SJSA1 (cell line): ENCODE measurements at regions not wholly inside any gene's neighbourhood (a gene's known extent, or its start where the extent isn't known, plus 50 kb on each side); places are given as distances from the start of the nearest gene placed in this dataset.

Source experiments
- DNase-seq, 2 experiments: peaks; one replicate each; pipeline ENCODE4 v3.0.0-alpha.2; 2015 to 2020; ENCODE audit warnings: low spot score in 2 of 2, low read depth in 1 of 2
- H3K27ac ChIP-seq: fragments of 250-450 bp; sonication (Bioruptor Pico); 2 replicates; pipeline ENCODE4 v1.5.1; 2020; ENCODE audit warnings: mild to moderate bottlenecking, moderate library complexity
- H3K27me3 ChIP-seq: fragments of 250-450 bp; sonication (Bioruptor Pico); replicated peaks from 2 replicates; pipeline ENCODE4 v1.5.1; 2020; ENCODE audit warnings: mild to moderate bottlenecking, moderate library complexity
- H3K36me3 ChIP-seq: fragments of 250-450 bp; sonication (Bioruptor Pico); 2 replicates; pipeline ENCODE4 v1.5.1; 2020; ENCODE audit warnings: mild to moderate bottlenecking
- H3K4me1 ChIP-seq: fragments of 250-450 bp; sonication (Bioruptor Pico); replicated peaks from 2 replicates; pipeline ENCODE4 v1.6.1; 2021; ENCODE audit warnings: mild to moderate bottlenecking
- H3K4me3 ChIP-seq: fragments of 250-450 bp; sonication (Bioruptor Pico); 2 replicates; pipeline ENCODE4 v1.5.1; 2020; ENCODE audit warnings: mild to moderate bottlenecking
- H3K9me3 ChIP-seq: fragments of 250-450 bp; sonication (Bioruptor Pico); replicated peaks from 2 replicates; pipeline ENCODE4 v1.5.1; 2020; ENCODE audit warnings: mild to moderate bottlenecking

DNA sequence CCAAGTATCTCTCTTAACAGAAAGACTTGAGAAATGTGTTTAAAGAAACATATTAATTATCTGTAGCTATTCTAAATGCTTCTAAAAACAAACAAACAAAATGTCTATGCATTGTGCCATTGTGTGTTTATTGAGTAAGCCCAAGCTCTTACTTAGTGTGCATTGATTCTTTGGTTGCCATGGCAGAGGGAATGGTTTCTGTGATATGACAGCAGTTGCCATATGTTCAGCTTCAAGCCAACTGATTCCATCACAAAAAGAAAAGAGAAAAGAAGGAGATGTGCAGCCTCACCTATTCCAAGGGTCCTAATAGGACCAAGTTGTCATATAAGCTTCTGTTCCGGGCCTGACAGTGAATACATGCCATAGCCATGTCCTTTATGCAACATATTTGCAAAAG lies 457.5 kb downstream of the TOX3 start:
- no peak overlapping the region for H3K4me3 ChIP-seq
- no peaks in the 10 kb centered on the region; the same call in 1 of the 2 replicates for H3K27me3 ChIP-seq
- H3K27ac ChIP-seq, result no peak overlapping the region
- H3K4me1 ChIP-seq, result no peaks in the 10 kb centered on the region
- no peaks in the 10 kb centered on the region for H3K36me3 ChIP-seq
- DNase-seq, result no peak
- H3K9me3 ChIP-seq, result no peaks in the 10 kb centered on the region

DNA sequence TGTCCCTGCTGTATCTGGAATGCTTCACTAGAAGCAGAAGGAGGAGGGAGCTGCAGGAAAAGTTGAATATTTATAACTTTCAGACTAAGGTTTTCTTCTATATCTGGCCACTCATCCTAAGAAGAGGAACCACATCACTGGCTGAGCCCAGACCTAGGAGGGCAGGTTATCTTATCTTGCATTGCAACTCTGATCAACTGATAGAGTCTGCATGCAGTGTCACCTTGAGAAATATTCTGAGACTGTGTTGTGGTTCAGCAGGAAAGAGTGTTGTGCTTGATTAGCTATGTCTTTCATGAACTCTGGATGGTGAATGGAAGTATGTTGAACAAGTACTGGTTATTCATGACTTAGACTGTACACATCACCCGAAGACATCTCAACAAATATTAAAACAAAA lies 460.0 kb downstream of the TOX3 start:
- Histone ChIP-seq H3K4me1 (no peaks in the 10 kb centered on the region), H3K36me3 (no peaks in the 10 kb centered on the region), H3K9me3 (no peaks in the 10 kb centered on the region), H3K27me3 (no peaks in the 10 kb centered on the region; the same call in 1 of the 2 replicates), H3K27ac (no peak overlapping the region), H3K4me3 (no peak overlapping the region)
- DNase-seq, result no peak

DNA sequence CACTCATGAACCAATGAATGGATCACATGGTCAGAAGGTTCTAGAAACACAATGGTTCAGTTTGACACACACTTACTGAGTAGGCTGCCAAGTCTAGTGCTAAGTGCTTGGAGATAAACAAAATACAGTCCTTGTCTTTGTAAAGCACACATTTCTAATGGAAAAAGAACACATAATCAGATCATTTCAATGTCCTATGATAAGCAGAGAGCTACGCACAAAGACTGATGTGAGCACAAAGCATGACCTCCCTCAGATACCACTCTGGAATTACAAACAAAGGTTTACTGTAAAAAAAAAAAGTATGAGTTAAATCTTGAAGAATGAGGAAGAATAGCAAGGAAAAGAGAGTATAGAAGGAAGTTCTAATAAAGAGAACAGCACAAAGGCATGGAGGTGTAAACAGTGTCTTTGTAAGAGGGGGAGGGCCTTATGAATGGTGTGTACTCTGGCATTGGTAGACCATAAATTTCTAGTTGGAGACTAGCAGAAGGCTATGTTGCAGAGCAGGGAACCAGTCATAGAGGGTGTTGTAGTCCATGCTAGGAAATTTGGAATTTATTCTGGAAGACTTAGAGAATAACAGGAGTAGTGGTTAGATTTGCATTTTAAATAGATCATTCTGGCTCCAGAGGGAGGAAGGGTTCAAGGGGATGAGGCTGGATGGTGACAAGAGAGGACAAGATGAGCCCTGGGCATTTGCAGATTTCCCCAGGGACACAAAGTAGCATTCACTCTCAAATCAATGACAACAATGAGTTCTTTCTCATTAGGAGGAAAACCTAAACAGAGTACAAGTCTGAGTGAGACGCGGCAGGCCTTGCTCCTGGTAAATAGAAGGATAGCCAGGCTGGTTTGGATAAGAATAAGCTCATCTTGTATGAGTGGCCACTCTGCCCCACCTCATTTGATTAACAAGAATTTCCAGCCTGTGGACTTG lies 468.0 kb downstream of the TOX3 start:
- Histone ChIP-seq H3K27ac (no peak overlapping the region), H3K9me3 (no peaks in the 10 kb centered on the region), H3K4me3 (no peak overlapping the region), H3K36me3 (no peaks in the 10 kb centered on the region), H3K27me3 (no peaks in the 10 kb centered on the region), H3K4me1 (no peaks in the 10 kb centered on the region)
- DNase-seq, result no peak

DNA sequence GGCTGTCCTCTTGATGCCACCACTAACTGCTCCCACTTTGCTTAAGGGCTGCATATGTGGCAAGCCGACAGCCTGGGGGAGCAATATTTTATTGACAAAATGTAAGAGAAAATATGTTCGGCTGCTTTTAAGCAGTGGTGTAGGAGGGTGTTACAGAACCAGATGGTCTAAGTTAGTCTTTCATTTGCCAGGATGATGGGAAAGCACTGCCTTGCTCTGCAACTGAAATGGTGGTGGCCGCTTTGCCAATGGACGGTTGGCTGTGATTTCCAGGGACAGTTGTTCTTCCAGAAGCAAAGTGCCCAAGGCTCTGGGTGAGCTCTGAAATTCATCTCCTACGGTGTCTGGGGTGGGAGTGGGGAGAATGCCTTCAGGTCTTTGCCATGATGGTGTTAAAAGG lies 469.3 kb downstream of the TOX3 start:
- Histone ChIP-seq H3K27ac (no peak overlapping the region), H3K4me3 (no peak overlapping the region), H3K36me3 (no peaks in the 10 kb centered on the region), H3K27me3 (no peaks in the 10 kb centered on the region), H3K9me3 (no peaks in the 10 kb centered on the region), H3K4me1 (no peaks in the 10 kb centered on the region)
- DNase-seq, result no peak

DNA sequence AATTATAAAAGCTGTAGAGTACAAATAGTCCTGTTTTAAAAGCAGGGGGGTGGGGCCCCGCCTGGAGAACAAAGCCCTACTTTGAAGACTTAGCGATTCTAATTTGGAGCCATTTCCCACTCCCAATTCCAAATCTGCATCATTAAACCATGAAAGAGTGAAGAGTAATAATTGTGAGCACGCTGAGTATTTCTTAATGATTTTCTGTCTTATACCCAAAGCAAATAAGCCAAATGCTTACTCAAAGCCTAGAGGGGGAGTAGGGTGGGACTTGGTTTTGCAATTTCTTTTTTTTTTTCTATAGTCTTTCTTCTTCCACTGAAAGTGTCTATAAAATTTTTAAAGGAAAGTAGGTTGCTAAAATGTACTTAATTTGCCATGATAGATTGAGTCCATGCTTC lies 470.1 kb downstream of the TOX3 start:
- no peaks in the 10 kb centered on the region for H3K36me3 ChIP-seq
- H3K27me3 ChIP-seq, result no peaks in the 10 kb centered on the region
- no peak overlapping the region for H3K4me3 ChIP-seq
- DNase-seq, result no peak
- H3K9me3 ChIP-seq, result no peaks in the 10 kb centered on the region
- no peaks in the 10 kb centered on the region for H3K4me1 ChIP-seq
- H3K27ac ChIP-seq, result no peak overlapping the region

DNA sequence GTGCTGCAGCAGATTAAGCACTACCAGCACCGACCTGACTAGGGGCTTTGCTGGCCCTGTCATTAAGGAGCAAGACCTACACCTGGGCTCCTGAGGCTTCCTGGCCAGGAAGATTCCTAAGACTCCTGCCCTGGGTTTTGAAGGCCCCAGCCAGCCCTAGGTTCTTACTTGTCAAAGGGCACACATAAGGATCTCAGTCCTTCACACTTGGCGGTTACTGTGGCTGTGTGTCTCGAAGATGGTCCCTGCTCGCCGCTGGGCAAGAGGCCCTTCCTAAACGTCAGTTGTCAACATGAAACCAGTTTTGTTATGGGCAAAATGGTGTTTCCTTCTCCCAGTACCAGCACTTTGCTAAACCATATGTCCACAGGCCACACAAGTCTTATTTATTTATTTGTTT lies 470.6 kb downstream of the TOX3 start:
- no peak overlapping the region for H3K27ac ChIP-seq
- no peaks in the 10 kb centered on the region for H3K4me1 ChIP-seq
- no peaks in the 10 kb centered on the region for H3K9me3 ChIP-seq
- no peaks in the 10 kb centered on the region for H3K27me3 ChIP-seq
- H3K36me3 ChIP-seq, result no peaks in the 10 kb centered on the region
- DNase-seq, result no peak
- no peak overlapping the region for H3K4me3 ChIP-seq

DNA sequence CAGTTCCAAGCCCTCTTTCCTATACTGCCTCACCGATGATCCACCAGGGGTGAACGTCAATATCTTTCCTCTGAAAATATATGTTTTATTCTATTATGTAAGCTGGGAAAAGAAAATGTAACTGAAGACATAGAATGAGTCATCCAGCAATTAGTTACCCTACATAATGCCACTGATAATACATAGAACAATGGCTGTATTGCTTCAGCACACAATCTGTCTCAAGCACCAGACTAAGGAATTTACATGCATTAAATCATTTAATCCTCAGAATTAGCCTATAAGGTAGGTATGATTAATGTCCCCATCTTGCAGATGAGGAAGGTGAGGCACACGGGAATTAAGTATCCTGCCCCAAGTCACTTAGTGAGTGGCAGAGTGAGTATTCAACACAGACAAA lies 472.8 kb downstream of the TOX3 start:
- no peak overlapping the region for H3K4me3 ChIP-seq
- no peak overlapping the region for H3K27ac ChIP-seq
- no peaks in the 10 kb centered on the region for H3K4me1 ChIP-seq
- DNase-seq, result no peak
- H3K27me3 ChIP-seq, result no peaks in the 10 kb centered on the region
- no peaks in the 10 kb centered on the region for H3K9me3 ChIP-seq
- H3K36me3 ChIP-seq, result no peaks in the 10 kb centered on the region

DNA sequence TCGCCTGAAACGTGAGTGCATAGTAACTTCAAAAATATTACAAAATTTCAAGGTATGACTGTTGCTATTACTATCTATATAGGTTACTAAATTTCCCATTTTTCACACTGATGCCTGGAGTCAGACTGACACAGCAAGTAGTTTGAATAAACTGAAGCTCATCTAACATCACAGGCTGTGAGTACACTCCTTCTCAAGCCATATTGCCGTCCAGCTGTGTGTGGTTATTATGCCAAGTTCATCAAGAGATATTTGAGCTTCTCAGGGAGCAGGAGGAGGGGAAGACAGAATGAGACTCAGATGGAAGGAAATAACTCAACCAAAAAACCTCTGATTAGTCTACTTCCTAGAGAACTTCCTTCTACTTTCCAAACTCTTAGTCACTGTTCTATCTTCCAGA lies 473.9 kb downstream of the TOX3 start:
- no peak overlapping the region for H3K4me3 ChIP-seq
- DNase-seq, result no peak
- no peaks in the 10 kb centered on the region for H3K27me3 ChIP-seq
- H3K36me3 ChIP-seq, result no peaks in the 10 kb centered on the region
- H3K4me1 ChIP-seq, result no peaks in the 10 kb centered on the region
- no peaks in the 10 kb centered on the region for H3K9me3 ChIP-seq
- no peak overlapping the region for H3K27ac ChIP-seq

DNA sequence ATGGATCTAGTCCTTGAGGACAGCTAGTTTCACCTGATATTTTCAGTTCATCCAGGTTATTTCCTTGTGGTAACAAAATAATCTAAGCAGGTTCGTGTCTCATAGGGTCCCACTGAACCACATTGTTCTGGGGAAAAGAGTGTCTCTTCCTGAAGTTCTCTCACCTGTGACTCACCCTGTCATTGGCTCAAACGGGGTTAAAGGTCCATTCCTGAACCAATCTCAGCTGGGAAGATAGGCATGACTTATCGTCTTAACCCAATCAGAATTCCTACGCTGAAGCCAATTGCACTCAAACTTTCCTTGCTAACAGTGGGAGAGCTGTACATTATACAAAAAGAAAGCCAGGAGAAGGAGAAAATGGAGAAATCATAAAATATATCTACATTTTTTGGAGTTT lies 475.8 kb downstream of the TOX3 start:
- H3K36me3 ChIP-seq, result no peaks in the 10 kb centered on the region
- H3K27me3 ChIP-seq, result no peaks in the 10 kb centered on the region
- no peak overlapping the region for H3K27ac ChIP-seq
- H3K4me1 ChIP-seq, result no peaks in the 10 kb centered on the region
- no peak for DNase-seq
- H3K4me3 ChIP-seq, result no peak overlapping the region
- no peaks in the 10 kb centered on the region for H3K9me3 ChIP-seq

DNA sequence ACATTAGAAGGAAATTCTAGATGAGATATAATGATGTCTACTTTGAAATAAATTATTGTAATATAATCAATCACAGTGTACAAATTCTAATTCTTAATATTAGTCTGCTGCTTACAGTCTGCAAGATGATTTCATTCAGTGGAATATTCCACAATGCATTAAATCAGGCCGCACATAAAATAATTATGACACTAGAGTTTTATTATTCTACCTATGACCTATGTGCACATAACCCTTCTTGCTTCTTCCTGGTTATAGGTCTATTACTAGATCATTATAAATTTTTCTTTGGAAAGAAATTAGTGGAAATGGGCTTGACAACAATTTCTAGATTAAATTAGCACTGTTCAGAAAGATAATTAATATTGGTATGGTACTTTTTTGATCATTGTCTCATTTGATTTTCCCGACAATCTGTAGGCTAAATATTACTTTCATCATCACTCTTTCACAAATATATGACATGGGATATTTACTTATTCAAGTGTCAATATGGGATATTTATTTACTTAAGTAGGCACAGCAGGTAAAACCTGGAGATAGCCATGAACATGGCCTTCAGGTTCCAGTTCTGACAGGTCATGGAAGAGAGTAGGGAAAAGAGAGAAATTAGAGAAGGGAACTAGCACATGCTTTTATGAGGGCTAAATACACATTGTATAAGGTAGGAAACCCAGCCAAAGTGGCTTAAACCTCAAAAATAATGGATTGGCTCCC lies 476.4 kb downstream of the TOX3 start:
- H3K27me3 ChIP-seq, result no peaks in the 10 kb centered on the region
- H3K27ac ChIP-seq, result no peak overlapping the region
- no peak for DNase-seq
- H3K4me3 ChIP-seq, result no peak overlapping the region
- H3K4me1 ChIP-seq, result no peaks in the 10 kb centered on the region
- H3K36me3 ChIP-seq, result no peaks in the 10 kb centered on the region
- H3K9me3 ChIP-seq, result no peaks in the 10 kb centered on the region

DNA sequence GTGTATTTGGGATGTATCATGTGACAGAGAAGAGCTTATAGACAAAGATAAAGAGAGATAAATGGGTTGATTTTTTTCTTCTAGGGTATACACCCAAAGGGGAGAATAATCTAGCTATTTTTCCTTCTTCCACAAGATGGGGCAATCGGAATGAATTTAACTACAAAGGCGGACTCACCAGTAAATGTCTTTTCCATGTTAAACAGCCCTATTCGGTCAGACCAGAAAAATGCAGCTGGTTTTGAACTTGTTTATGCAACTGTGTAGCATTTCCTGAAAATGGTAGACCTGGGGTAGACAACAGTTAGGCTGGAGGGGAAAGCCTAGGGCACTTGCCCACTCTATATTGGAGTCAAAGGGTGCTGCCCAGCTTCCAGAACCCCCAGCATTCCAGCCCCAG lies 477.1 kb downstream of the TOX3 start:
- no peaks in the 10 kb centered on the region for H3K27me3 ChIP-seq
- no peak overlapping the region for H3K4me3 ChIP-seq
- H3K36me3 ChIP-seq, result no peaks in the 10 kb centered on the region
- no peaks in the 10 kb centered on the region for H3K4me1 ChIP-seq
- no peaks in the 10 kb centered on the region for H3K9me3 ChIP-seq
- no peak for DNase-seq
- no peak overlapping the region for H3K27ac ChIP-seq

DNA sequence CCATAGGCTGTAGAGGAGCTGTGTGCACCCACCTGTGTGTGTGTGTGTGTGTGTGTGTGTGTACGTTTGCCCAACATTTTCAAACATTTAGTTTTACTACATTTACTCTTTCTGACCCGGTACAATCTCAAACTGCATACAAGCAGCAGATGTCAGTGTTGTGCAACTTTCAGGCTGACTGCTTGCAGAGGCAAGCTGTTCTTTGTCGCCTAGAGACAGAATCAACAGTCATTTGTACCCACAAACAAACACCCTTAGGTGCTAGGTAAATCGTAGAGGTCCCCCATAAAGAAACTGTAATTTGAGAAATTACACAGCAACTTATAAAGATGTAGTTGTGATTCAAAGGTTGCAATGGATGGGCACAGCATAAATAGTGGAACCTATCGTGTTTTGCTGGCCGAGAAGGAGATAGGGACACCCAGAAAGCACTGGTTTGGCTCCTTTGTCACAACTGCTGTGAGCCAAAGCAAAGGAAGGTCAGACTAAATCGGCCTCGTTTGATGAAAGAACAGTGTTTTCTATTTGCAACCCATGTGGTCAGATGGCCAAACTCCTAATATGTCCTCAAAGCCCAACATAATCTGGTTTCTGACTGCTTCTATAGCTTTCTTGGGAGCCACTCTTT lies 478.4 kb downstream of the TOX3 start:
- H3K9me3 ChIP-seq, result no peaks in the 10 kb centered on the region
- no peaks in the 10 kb centered on the region for H3K4me1 ChIP-seq
- H3K27me3 ChIP-seq, result no peaks in the 10 kb centered on the region
- no peak overlapping the region for H3K4me3 ChIP-seq
- no peak for DNase-seq
- H3K36me3 ChIP-seq, result no peaks in the 10 kb centered on the region
- H3K27ac ChIP-seq, result no peak overlapping the region

DNA sequence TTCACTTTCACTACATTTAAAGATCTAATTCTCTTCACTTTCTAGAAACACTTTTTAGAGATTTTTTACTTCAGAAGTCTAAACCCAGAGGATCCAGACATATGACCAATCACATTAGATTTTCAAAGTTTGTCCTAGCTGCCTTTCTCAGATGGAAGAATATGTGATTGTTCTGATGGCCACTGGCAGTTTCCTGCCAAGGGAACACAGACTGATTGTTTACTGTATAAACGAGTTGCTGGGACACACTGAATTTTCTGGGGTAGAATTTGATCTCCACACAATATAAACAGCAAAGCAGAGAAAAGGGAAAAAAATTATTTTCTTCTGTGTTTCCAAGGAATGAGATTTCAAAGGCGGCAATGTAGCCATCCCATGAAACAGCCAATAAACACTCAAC lies 480.0 kb downstream of the TOX3 start:
- Histone ChIP-seq H3K4me1 (no peaks in the 10 kb centered on the region), H3K9me3 (no peaks in the 10 kb centered on the region)
- DNase-seq, result no peak

DNA sequence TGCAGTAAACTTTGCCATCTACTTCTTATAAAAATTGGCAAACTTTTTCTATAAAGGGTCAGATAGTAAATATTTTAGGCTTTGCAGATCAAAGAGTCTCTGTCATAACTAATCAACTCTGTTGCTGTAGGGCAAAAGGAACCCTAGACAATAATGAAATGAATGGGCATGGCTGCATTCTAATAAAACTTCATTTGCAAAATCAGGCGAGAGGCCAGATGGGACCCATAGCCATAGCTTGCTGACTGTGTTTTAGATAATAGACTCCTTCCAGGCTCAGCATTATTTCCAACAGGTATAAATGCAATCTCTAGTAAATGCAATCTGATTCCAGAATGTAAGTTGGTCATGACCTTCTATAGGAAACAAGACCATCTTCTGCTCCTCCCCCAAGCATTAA lies 490.7 kb downstream of the TOX3 start:
- no peak for DNase-seq
- H3K4me1 ChIP-seq, result no peaks in the 10 kb centered on the region
- no peak overlapping the region for H3K4me3 ChIP-seq
- no peaks in the 10 kb centered on the region for H3K27me3 ChIP-seq
- H3K27ac ChIP-seq, result no peak overlapping the region
- no peaks in the 10 kb centered on the region for H3K9me3 ChIP-seq
- H3K36me3 ChIP-seq, result no peaks in the 10 kb centered on the region

More for the DNA sequence above, 480.0 kb downstream of the TOX3 start:
- Histone ChIP-seq H3K36me3 (no peaks in the 10 kb centered on the region), H3K27me3 (no peaks in the 10 kb centered on the region), H3K27ac (no peak overlapping the region), H3K4me3 (no peak overlapping the region)
